ENCODE measurements at regions not wholly inside any gene's neighbourhood (a gene's known extent, or its start where the extent isn't known, plus 50 kb on each side); places are given as distances from the start of the nearest gene placed in this dataset.

DNA sequence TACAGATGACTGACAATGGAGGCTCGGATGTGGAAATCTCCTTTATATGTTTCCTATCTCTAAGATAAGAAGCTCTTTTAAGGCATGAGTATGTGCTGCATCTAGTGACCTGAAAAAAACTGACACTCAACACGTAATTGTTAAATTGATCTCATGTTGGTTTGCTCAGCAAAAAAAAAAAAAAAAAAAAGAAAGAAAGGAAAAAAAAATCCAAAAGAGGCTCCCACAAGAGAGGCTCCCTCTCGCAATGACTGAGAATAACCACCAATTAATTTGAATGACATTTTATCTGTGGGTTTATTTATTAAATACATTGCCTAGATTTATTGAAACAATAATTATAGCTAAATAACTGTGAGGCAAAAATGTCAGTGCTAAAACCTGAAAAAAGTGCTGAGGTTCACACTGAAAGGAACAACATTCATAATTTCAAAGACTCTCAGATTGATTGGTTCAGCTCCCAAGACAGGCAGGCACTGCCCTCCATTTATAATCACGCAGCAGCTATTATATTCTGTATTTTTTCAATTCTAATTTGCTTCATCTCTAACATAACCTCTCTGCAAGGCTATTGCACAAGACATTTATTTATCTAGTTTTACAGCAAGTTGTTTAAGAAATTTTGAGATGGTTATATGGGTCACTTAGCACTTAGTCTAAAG lies 184.5 kb upstream of the TMPRSS15 start:
- DNase-seq, result no peak
- peaks cover 0 to 4% (median 0%) of the 10 kb centered on the region in 8 donors for H3K9me3 ChIP-seq
- TF ChIP-seq POLR2A (IDR thresholded peaks at IDR 0.05) (no peak), CTCF (IDR thresholded peaks at IDR 0.05 in 8 of 11, conservative IDR thresholded peaks at IDR 0.05 in 3 of 11) (no peak), POLR2AphosphoS5 (IDR thresholded peaks at IDR 0.05) (no peak)
- H3K4me3 ChIP-seq, result no peak overlapping the region
- intact Hi-C loops (cut with DNase I; ENCODE audit: low total_unique reads), result no loop called here
- H3K27me3 ChIP-seq (replicated peaks in 1 of 7), result no peaks in the 10 kb centered on the region
- H3K36me3 ChIP-seq, result no peaks in the 10 kb centered on the region
- H3K4me1 ChIP-seq, result no peaks in the 10 kb centered on the region
- 70 to 83% (median 77%) methylated on average over 4 of the region's 4 CpGs for WGBS, 5 donors
- no peak overlapping the region for H3K27ac ChIP-seq

DNA sequence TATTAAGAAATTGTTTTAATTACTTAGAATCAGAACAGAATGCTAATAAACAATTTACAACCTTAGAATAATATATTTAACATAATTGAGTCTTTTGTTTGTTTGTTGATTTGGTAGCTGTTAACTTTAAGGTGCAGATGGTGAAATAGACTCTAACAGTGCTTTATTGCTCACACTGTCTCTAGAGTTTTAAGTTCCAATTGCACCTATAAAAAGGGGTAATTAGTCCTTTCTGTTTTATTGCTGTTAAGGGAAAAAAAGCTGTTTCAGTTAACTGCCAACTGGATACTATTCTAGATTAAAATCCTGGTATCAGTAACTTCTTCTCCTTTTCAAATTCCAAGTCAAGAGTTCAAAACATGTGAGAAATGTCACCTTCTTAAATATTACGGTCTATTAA lies 197.6 kb upstream of the TMPRSS15 start:
- no peaks in the 10 kb centered on the region for H3K27me3 ChIP-seq (replicated peaks in 1 of 7)
- no peak overlapping the region for H3K4me3 ChIP-seq
- H3K9me3 ChIP-seq, result no peaks in the 10 kb centered on the region
- TF ChIP-seq CTCF (IDR thresholded peaks at IDR 0.05 in 8 of 11, conservative IDR thresholded peaks at IDR 0.05 in 3 of 11), result no peak
- no peak for TF ChIP-seq POLR2AphosphoS5 (IDR thresholded peaks at IDR 0.05)
- TF ChIP-seq POLR2A (IDR thresholded peaks at IDR 0.05), result no peak
- WGBS, 5 donors, result 91 to 98% (median 97%) methylated on average over 1 of the region's 1 CpG
- intact Hi-C loops (cut with DNase I; ENCODE audit: low total_unique reads), result no loop called here
- DNase-seq, result no peak
- H3K4me1 ChIP-seq, result no peaks in the 10 kb centered on the region
- no peak overlapping the region for H3K27ac ChIP-seq
- H3K36me3 ChIP-seq, result no peaks in the 10 kb centered on the region

GRCh38 chr21:18602711-18603110 lies 199.1 kb upstream of the TMPRSS15 start:
- TF ChIP-seq POLR2A (IDR thresholded peaks at IDR 0.05), result no peak
- no peak for TF ChIP-seq CTCF (IDR thresholded peaks at IDR 0.05 in 8 of 11, conservative IDR thresholded peaks at IDR 0.05 in 3 of 11)
- no peak for TF ChIP-seq POLR2AphosphoS5 (IDR thresholded peaks at IDR 0.05)
- H3K9me3 ChIP-seq, result no peaks in the 10 kb centered on the region
- H3K27me3 ChIP-seq (replicated peaks in 1 of 7), result no peaks in the 10 kb centered on the region
- no peak for DNase-seq
- intact Hi-C loops (cut with DNase I; ENCODE audit: low total_unique reads), result no loop called here
- no peak overlapping the region for H3K4me3 ChIP-seq
- H3K36me3 ChIP-seq, result no peaks in the 10 kb centered on the region
- H3K4me1 ChIP-seq, result no peaks in the 10 kb centered on the region
- H3K27ac ChIP-seq, result no peak overlapping the region
- WGBS, 5 donors, result 70 to 80% (median 78%) methylated on average over 3 of the region's 3 CpGs

DNA sequence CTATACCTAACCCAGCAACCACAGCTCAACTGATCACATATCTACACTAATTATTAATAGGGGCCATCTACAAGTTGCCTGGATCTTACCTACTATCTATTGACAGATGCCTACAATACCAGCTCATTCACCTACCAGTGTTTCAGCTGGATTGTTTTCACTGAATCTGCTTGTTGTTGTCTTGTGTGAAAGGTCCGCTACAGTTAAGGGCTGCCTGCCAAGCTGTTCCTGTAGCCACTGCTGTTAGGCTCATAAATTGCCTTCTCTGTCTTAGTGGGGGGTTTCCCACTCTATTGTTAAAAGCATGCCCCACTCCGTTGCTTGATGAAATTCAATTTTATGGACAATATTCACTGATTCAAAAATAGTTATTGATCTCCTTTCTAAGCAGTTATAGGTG lies 199.7 kb upstream of the TMPRSS15 start:
- no peak for TF ChIP-seq CTCF (IDR thresholded peaks at IDR 0.05 in 8 of 11, conservative IDR thresholded peaks at IDR 0.05 in 3 of 11)
- TF ChIP-seq POLR2A (IDR thresholded peaks at IDR 0.05), result no peak
- no peak for TF ChIP-seq POLR2AphosphoS5 (IDR thresholded peaks at IDR 0.05)
- no peaks in the 10 kb centered on the region for H3K36me3 ChIP-seq
- no peak overlapping the region for H3K27ac ChIP-seq
- no peaks in the 10 kb centered on the region for H3K27me3 ChIP-seq (replicated peaks in 1 of 7)
- intact Hi-C loops (cut with DNase I; ENCODE audit: low total_unique reads), result no loop called here
- H3K9me3 ChIP-seq, result no peaks in the 10 kb centered on the region
- no peaks in the 10 kb centered on the region for H3K4me1 ChIP-seq
- no peak overlapping the region for H3K4me3 ChIP-seq
- WGBS, 5 donors, result 32 to 68% (median 42%) methylated on average over 2 of the region's 2 CpGs
- no peak for DNase-seq
